ENCODE measurements at regions not wholly inside any gene's neighbourhood (a gene's known extent, or its start where the extent isn't known, plus 50 kb on each side); places are given as distances from the start of the nearest gene placed in this dataset.
"Not testable (repeated sequence)": the region's sequence is repeated elsewhere in the genome, so short reads cannot be mapped to it uniquely, and the experiment has no call there.

- intact Hi-C loops (cut with micrococcal nuclease; ENCODE audit: unreplicated experiment) = no loop called here
- Mint-ChIP-seq H3K27me3 (ENCODE audit: unreplicated experiment) (no peaks in the 10 kb centered on the region), H3K9me3 (ENCODE audit: low read depth, unreplicated experiment) (no peaks in the 10 kb centered on the region), H3K36me3 (ENCODE audit: insufficient read depth, unreplicated experiment) (no peaks in the 10 kb centered on the region), H3K4me1 (ENCODE audit: low read depth, unreplicated experiment) (no peaks in the 10 kb centered on the region), H3K27ac (ENCODE audit: unreplicated experiment) (no peak overlapping the region), H3K4me3 (ENCODE audit: low read depth, unreplicated experiment) (no peak overlapping the region)
- no TSS peak for BruUV-seq (replicated peaks)
- CTCF ChIA-PET = no interaction called here
- DNase-seq = no peak
- TF ChIP-seq CTCF (IDR thresholded peaks at IDR 0.05; ENCODE audit: unreplicated experiment) = no peak
Observed at GRCh38 chr5:129249886-129250285, 155.3 kb downstream of the ISOC1 start.

- Mint-ChIP-seq H3K27me3 (ENCODE audit: unreplicated experiment) (no peaks in the 10 kb centered on the region), H3K9me3 (ENCODE audit: low read depth, unreplicated experiment) (no peaks in the 10 kb centered on the region), H3K27ac (ENCODE audit: unreplicated experiment) (no peak overlapping the region), H3K36me3 (ENCODE audit: insufficient read depth, unreplicated experiment) (no peaks in the 10 kb centered on the region), H3K4me1 (ENCODE audit: low read depth, unreplicated experiment) (no peaks in the 10 kb centered on the region), H3K4me3 (ENCODE audit: low read depth, unreplicated experiment) (no peak overlapping the region)
- TF ChIP-seq CTCF (IDR thresholded peaks at IDR 0.05; ENCODE audit: unreplicated experiment) = peak; percentile 30
- BruUV-seq (replicated peaks) = no TSS peak
- CTCF ChIA-PET = no interaction called here
- peak; percentile 36 for DNase-seq
- intact Hi-C loops (cut with micrococcal nuclease; ENCODE audit: unreplicated experiment) = loop anchor here (1.0 to 2.0 kb wide), 2 partner anchors 99 to 367 kb away; no protein-coding TSS in a partner anchor
Observed at GRCh38 chr5:129271308-129271707, 176.8 kb downstream of the ISOC1 start.

- no peak for DNase-seq
- H3K4me1 Mint-ChIP-seq (ENCODE audit: low read depth, unreplicated experiment) = no peaks in the 10 kb centered on the region
- TF ChIP-seq CTCF (IDR thresholded peaks at IDR 0.05; ENCODE audit: unreplicated experiment) = no peak
- CTCF ChIA-PET = no interaction called here
- BruUV-seq (replicated peaks) = no TSS peak
- no peaks in the 10 kb centered on the region for H3K36me3 Mint-ChIP-seq (ENCODE audit: insufficient read depth, unreplicated experiment)
- H3K27me3 Mint-ChIP-seq (ENCODE audit: unreplicated experiment) = no peaks in the 10 kb centered on the region
- no peak overlapping the region for H3K4me3 Mint-ChIP-seq (ENCODE audit: low read depth, unreplicated experiment)
- intact Hi-C loops (cut with micrococcal nuclease; ENCODE audit: unreplicated experiment) = no loop called here
- peaks cover 4% of the 10 kb centered on the region for H3K9me3 Mint-ChIP-seq (ENCODE audit: low read depth, unreplicated experiment)
- H3K27ac Mint-ChIP-seq (ENCODE audit: unreplicated experiment) = no peak overlapping the region
Observed at GRCh38 chr5:129284010-129284409, 176.1 kb upstream of the ADAMTS19 start.

GRCh38 chr5:129294216-129294615 is 165.9 kb upstream of the ADAMTS19 start:
- DNase-seq; H3K9me3 Mint-ChIP-seq (ENCODE audit: low read depth, unreplicated experiment); H3K4me1 Mint-ChIP-seq (ENCODE audit: low read depth, unreplicated experiment); CTCF ChIA-PET; BruUV-seq (replicated peaks); H3K27ac Mint-ChIP-seq (ENCODE audit: unreplicated experiment); H3K4me3 Mint-ChIP-seq (ENCODE audit: low read depth, unreplicated experiment); H3K36me3 Mint-ChIP-seq (ENCODE audit: insufficient read depth, unreplicated experiment); intact Hi-C loops (cut with micrococcal nuclease; ENCODE audit: unreplicated experiment); H3K27me3 Mint-ChIP-seq (ENCODE audit: unreplicated experiment): not testable (repeated sequence)

- peaks cover 6% of the 10 kb centered on the region for H3K9me3 Mint-ChIP-seq (ENCODE audit: low read depth, unreplicated experiment)
- intact Hi-C loops (cut with micrococcal nuclease; ENCODE audit: unreplicated experiment) = no loop called here
- no peak overlapping the region for H3K27ac Mint-ChIP-seq (ENCODE audit: unreplicated experiment)
- BruUV-seq (replicated peaks) = no TSS peak
- no peak for TF ChIP-seq CTCF (IDR thresholded peaks at IDR 0.05; ENCODE audit: unreplicated experiment)
- H3K4me3 Mint-ChIP-seq (ENCODE audit: low read depth, unreplicated experiment) = no peak overlapping the region
- DNase-seq = no peak
- CTCF ChIA-PET = no interaction called here
- no peaks in the 10 kb centered on the region for H3K36me3 Mint-ChIP-seq (ENCODE audit: insufficient read depth, unreplicated experiment)
- H3K27me3 Mint-ChIP-seq (ENCODE audit: unreplicated experiment) = no peaks in the 10 kb centered on the region
- H3K4me1 Mint-ChIP-seq (ENCODE audit: low read depth, unreplicated experiment) = no peaks in the 10 kb centered on the region
Observed at GRCh38 chr5:129306725-129307124, 153.4 kb upstream of the ADAMTS19 start.
